ENCODE measurements at regions not wholly inside any gene's neighbourhood (a gene's known extent, or its start where the extent isn't known, plus 50 kb on each side); places are given as distances from the start of the nearest gene placed in this dataset.

DNA sequence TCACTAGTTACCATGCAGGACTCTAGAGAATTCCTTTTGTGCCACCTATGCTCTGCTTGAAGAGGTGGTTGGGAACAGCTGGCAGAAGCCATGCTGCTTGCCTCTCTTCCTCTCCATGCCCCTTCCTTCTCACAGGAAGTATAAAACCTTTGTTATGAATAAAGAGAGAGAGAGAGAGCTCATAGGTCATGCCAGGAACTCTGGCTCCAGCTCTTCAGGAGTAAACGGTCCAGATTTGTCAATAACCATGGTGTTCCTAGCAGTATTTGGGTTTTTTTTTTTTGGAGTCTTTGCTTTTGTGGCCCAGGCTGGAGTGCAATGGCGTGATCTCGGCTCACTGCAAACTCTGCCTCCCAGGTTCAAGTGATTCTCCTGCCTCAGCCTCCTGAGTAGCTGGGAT is 97.7 kb upstream of the SLC4A7 start:
- TF ChIP-seq CTCF (IDR thresholded peaks at IDR 0.05): no peak
- no peak for TF ChIP-seq POLR2AphosphoS5 (IDR thresholded peaks at IDR 0.05)
- no peak for TF ChIP-seq POLR2A (IDR thresholded peaks at IDR 0.05)
